ENCODE measurements at regions not wholly inside any gene's neighbourhood (a gene's known extent, or its start where the extent isn't known, plus 50 kb on each side); places are given as distances from the start of the nearest gene placed in this dataset.

DNA sequence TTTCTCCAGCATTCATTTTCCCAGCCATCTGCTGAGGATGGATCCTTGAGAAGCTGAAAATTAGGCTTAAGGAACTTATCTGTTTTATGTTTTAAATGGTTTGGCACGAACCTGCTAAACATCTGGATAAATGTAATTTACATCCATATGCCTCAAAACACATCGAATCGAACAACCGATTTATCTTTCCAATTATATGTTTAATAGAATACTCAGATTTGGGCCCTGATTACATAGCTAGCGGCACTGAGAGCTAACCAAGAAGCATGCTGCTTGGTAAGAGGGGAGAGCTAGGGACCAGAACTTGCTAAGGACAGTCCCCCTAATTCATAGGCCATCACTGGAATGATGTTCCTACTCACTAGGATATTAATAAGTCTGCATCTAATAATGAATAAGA, 144.4 kb downstream of the BUB3 start:
- Histone ChIP-seq H2BK5ac (ENCODE audit: low read depth, low read length) (no peak overlapping the region), H4K8ac (ENCODE audit: extremely low read depth, insufficient read depth, low read length) (no peak overlapping the region), H3K9ac (replicated peaks in 1 of 4; ENCODE audit: extremely low read depth in 1 of 4, low read depth in 3 of 4, low read length in 3 of 4) (no peak overlapping the region), H3K36me3 (ENCODE audit: control insufficient read depth in 2 of 4, insufficient read depth in 4 of 4, low read length in 3 of 4) (no peaks in the 10 kb centered on the region), H2AFZ (ENCODE audit: low read length) (no peak overlapping the region), H3K14ac (ENCODE audit: insufficient read length) (no peak overlapping the region), H3K18ac (ENCODE audit: extremely low read depth, low read length) (no peak overlapping the region), H2BK120ac (replicated peaks; ENCODE audit: low read depth, low read length) (no peak overlapping the region), H3K27ac (ENCODE audit: low read depth, low read length) (no peak overlapping the region), H3K27me3 (replicated peaks in 1 of 4; ENCODE audit: control insufficient read depth in 3 of 4, extremely low read depth in 1 of 4, insufficient read depth in 3 of 4, low read length in 3 of 4) (no peaks in the 10 kb centered on the region), H3K23ac (ENCODE audit: insufficient read length) (no peak overlapping the region), H4K5ac (ENCODE audit: insufficient read length, low read depth, low read length) (no peak overlapping the region), H3K9me3 (ENCODE audit: insufficient read depth in 2 of 2, low read depth in 1 of 2, low read length in 1 of 2) (peaks cover 5 to 7% of the 10 kb centered on the region in 2 experiments; a peak in 3 of 4 replicates), H4K20me1 (replicated peaks in 1 of 2; ENCODE audit: control insufficient read depth in 1 of 2, insufficient read depth in 2 of 2, low read length in 2 of 2) (no peaks in the 10 kb centered on the region), H3K4ac (replicated peaks; ENCODE audit: insufficient read length, low read depth, low read length) (no peak overlapping the region), H3K23me2 (ENCODE audit: low read depth, low read length) (no peaks in the 10 kb centered on the region), H2BK20ac (ENCODE audit: low read length) (no peak overlapping the region), H4K91ac (replicated peaks; ENCODE audit: insufficient read length, low read length) (no peak overlapping the region), H3K56ac (replicated peaks; ENCODE audit: insufficient read length, low read depth, low read length) (no peak overlapping the region), H2BK12ac (ENCODE audit: low read depth, low read length) (no peak overlapping the region), H3K79me1 (ENCODE audit: low read depth, low read length) (no peaks in the 10 kb centered on the region), H2AK5ac (ENCODE audit: low read depth, low read length) (no peak overlapping the region), H3K4me3 (ENCODE audit: extremely low read depth in 1 of 4, insufficient read depth in 2 of 4, low read depth in 3 of 4, low read length in 4 of 4) (no peak overlapping the region), H3K4me1 (replicated peaks in 1 of 4; ENCODE audit: control insufficient read depth in 3 of 4, insufficient read depth in 4 of 4, low read length in 3 of 4) (no peaks in the 10 kb centered on the region), H3K79me2 (ENCODE audit: control insufficient read depth in 1 of 2, insufficient read depth in 2 of 2, low read length in 2 of 2) (no peaks in the 10 kb centered on the region), H3K4me2 (ENCODE audit: insufficient read depth in 1 of 2, low read depth in 2 of 2, low read length in 2 of 2) (no peak overlapping the region), H2BK15ac (ENCODE audit: low read length) (no peak overlapping the region)
- DNase-seq (ENCODE audit: low read depth in 1 of 2, low spot score in 2 of 2) (no peak), FAIRE-seq (no peak)
- WGBS, 2 experiments (ENCODE audit: extremely low coverage in 1 of 2, insufficient coverage in 1 of 2, insufficient read length in 1 of 2, insufficient replicate concordance in 2 of 2, low coverage in 1 of 2, low lambda C conversion rate in 2 of 2, missing lambda C conversion rate in 1 of 2) = 87% methylated on average over 5 of the region's 5 CpGs; no CpG with 5 or more reads in 1 of the 2 experiments
- TF ChIP-seq RBBP5 (IDR thresholded peaks at IDR 0.05; ENCODE audit: borderline replicate concordance, low read depth, low read length) = no peak
- TF ChIP-seq, protein P1, sequence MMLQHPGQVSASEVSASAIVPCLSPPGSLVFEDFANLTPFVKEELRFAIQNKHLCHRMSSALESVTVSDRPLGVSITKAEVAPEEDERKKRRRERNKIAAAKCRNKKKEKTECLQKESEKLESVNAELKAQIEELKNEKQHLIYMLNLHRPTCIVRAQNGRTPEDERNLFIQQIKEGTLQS (IDR thresholded peaks at IDR 0.05; ENCODE audit: insufficient read depth, low read depth, low read length) = no peak
- TF ChIP-seq JUND (IDR thresholded peaks at IDR 0.05; ENCODE audit: low read length) = no peak
- TF ChIP-seq SP4 (IDR thresholded peaks at IDR 0.05; ENCODE audit: low read length) = no peak
- TF ChIP-seq BCL11A (IDR thresholded peaks at IDR 0.05; ENCODE audit: low read depth in 2 of 2, low read length in 2 of 2) = no peak
- no peak for TF ChIP-seq ZNF274 (IDR thresholded peaks at IDR 0.05; ENCODE audit: borderline replicate concordance, extremely low read depth, low read length)
- TF ChIP-seq JUN (IDR thresholded peaks at IDR 0.05; ENCODE audit: low read depth, low read length) = no peak
- TF ChIP-seq EGR1 (IDR thresholded peaks at IDR 0.05; ENCODE audit: borderline replicate concordance, low read depth, low read length) = no peak
- TF ChIP-seq RAD21 (IDR thresholded peaks at IDR 0.05 in 1 of 2, conservative IDR thresholded peaks at IDR 0.05 in 1 of 2; ENCODE audit: low read depth in 2 of 2, low read length in 2 of 2) = no peak
- TF ChIP-seq FOSL1 (IDR thresholded peaks at IDR 0.05; ENCODE audit: insufficient read depth, low read depth, low read length) = no peak
- no peak for TF ChIP-seq KDM4A (IDR thresholded peaks at IDR 0.05; ENCODE audit: low read depth, low read length, severe bottlenecking)
- TF ChIP-seq SIN3A (conservative IDR thresholded peaks at IDR 0.05 in 1 of 2, IDR thresholded peaks at IDR 0.05 in 1 of 2; ENCODE audit: low read depth in 1 of 2, low read length in 2 of 2) = no peak
- no peak for TF ChIP-seq POLR2AphosphoS5 (IDR thresholded peaks at IDR 0.05; ENCODE audit: low read depth, low read length)
- TF ChIP-seq POU5F1 (IDR thresholded peaks at IDR 0.05; ENCODE audit: low read depth, low read length) = no peak
- POLR2A ChIA-PET (ENCODE audit: partially characterized antibody) = no interaction called here
- CTCF ChIA-PET (ENCODE audit: partially characterized antibody) = no interaction called here

Measured in H1 (cell line).